ENCODE measurements at regions not wholly inside any gene's neighbourhood (a gene's known extent, or its start where the extent isn't known, plus 50 kb on each side); places are given as distances from the start of the nearest gene placed in this dataset. TPM values are rescaled to one million over a fixed set of nuclear protein-coding genes. Genes with fewer than 3 reads are reported as not detected.
A peak's percentile ranks its signal among the peaks of the same experiment; 100 is the strongest.

DNA sequence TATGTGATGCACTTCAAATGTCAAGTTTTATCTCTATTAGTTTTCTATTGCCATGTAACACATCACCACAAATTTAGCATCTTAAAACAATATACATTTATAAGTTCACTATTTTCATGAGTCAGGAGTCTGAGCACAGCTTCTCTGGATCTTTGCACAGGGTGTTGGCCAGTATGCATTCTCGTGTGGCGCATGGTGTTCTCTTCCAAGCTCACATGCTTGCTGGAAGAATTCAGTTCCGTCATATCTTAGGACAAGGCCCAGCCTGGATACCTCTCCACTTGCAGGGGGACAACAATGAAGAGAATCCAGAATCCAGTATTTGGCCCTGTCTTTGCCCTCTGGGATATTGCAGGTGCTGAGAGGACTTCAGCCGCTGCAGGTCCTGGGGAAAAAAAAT is 51.0 kb upstream of the ECI2 start:
- Histone ChIP-seq H3K27ac (ENCODE audit: low read depth, low read length) (no peak overlapping the region), H3K9me3 (ENCODE audit: control insufficient read depth in 3 of 3, low read length in 3 of 3) (no peaks in the 10 kb centered on the region), H3K36me3 (ENCODE audit: control insufficient read depth in 3 of 3, insufficient read depth in 3 of 3, low read length in 3 of 3) (no peaks in the 10 kb centered on the region), H3K4me3 (ENCODE audit: low read length in 3 of 3) (no peak overlapping the region), H3K9ac (ENCODE audit: low read depth in 1 of 3, low read length in 3 of 3) (no peak overlapping the region), H3K4me1 (ENCODE audit: control insufficient read depth in 3 of 3, insufficient read depth in 3 of 3, low read length in 3 of 3) (no peaks in the 10 kb centered on the region), H3K27me3 (ENCODE audit: control insufficient read depth in 3 of 3, insufficient read depth in 3 of 3, low read length in 3 of 3) (no peaks in the 10 kb centered on the region)

DNA sequence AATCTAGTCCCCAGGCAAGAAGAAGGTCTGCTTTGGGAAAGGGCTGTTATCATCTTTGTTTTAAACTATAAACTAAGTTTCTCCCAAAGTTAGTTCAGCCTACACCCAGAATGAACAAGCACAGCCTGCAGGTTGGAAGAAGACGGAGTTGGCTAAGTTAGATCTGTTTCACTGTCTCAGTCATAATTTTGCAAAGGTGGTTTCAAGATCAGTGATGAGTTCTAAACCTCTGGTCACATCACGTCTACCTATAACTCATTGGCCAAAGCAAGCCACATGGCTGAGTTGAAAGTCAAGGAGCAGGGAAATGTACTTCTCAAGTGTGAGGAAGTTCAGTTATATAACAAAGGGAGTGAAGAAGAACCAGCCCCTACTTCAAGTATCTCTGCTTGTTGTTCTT is 50.5 kb upstream of the ECI2 start:
- no peaks in the 10 kb centered on the region for H3K9me3 ChIP-seq (ENCODE audit: control insufficient read depth in 3 of 3, low read length in 3 of 3)
- H3K27me3 ChIP-seq (ENCODE audit: control insufficient read depth in 3 of 3, insufficient read depth in 3 of 3, low read length in 3 of 3) = no peaks in the 10 kb centered on the region
- no peaks in the 10 kb centered on the region for H3K36me3 ChIP-seq (ENCODE audit: control insufficient read depth in 3 of 3, insufficient read depth in 3 of 3, low read length in 3 of 3)
- H3K4me1 ChIP-seq (ENCODE audit: control insufficient read depth in 3 of 3, insufficient read depth in 3 of 3, low read length in 3 of 3) = no peaks in the 10 kb centered on the region
- no peak overlapping the region for H3K9ac ChIP-seq (ENCODE audit: low read depth in 1 of 3, low read length in 3 of 3)
- H3K4me3 ChIP-seq (ENCODE audit: low read length in 3 of 3) = no peak overlapping the region
- H3K27ac ChIP-seq (ENCODE audit: low read depth, low read length) = no peak overlapping the region

DNA sequence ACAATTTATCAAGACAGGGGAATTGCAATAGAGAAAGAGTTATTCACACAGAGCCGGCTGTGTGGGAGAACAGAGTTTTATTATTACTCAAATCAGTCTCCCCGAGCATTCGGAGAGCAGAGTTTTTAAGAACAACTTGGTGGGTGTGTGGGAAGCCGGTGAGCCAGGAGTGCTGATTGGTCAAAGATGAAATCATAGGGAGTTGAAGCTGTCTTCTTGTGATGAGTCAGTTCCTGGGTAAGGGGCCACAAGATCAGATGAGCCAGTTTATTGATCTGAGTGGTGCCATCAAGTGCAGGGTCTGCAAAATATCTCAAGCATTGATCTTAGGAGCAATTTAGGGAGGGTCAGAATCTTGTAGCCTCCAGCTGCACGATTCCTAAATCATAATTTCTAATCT is 50.0 kb upstream of the ECI2 start:
- Histone ChIP-seq H3K27me3 (ENCODE audit: control insufficient read depth in 3 of 3, insufficient read depth in 3 of 3, low read length in 3 of 3) (no peaks in the 10 kb centered on the region), H3K4me1 (ENCODE audit: control insufficient read depth in 3 of 3, insufficient read depth in 3 of 3, low read length in 3 of 3) (no peaks in the 10 kb centered on the region), H3K9ac (ENCODE audit: low read depth in 1 of 3, low read length in 3 of 3) (no peak overlapping the region), H3K4me3 (ENCODE audit: low read length in 3 of 3) (no peak overlapping the region), H3K36me3 (ENCODE audit: control insufficient read depth in 3 of 3, insufficient read depth in 3 of 3, low read length in 3 of 3) (no peaks in the 10 kb centered on the region), H3K27ac (ENCODE audit: low read depth, low read length) (no peak overlapping the region), H3K9me3 (ENCODE audit: control insufficient read depth in 3 of 3, low read length in 3 of 3) (no peaks in the 10 kb centered on the region)

Small RNAs in the stretch of these regions (small RNA-seq; reads per million reads assigned to genes)
- gene AL133393.1 (not detected), gene RNA5SP202 (2.3 reads per million, percentile 86 among the genes with 10 or more reads in this experiment)
